Endothelial cell of umbilical vein (primary cell): ENCODE measurements at regions not wholly inside any gene's neighbourhood (a gene's known extent, or its start where the extent isn't known, plus 50 kb on each side); places are given as distances from the start of the nearest gene placed in this dataset.

ENCODE experiments used
- BruUV-seq: library from RNA; stranded (reverse); fragments of 400-500 nt; replicated peaks from 2 replicates; lab custom pipeline; 2021; lab: Mats Ljungman, UMichigan
- CTCF ChIA-PET: fragments of 300-600, 350-600 bp; sonication (Branson Sonifier 250); formaldehyde crosslinking; loops from one replicate; lab custom pipeline; 2021; ENCODE audit warnings: antibody characterized with exemption, inconsistent platforms; lab: Charles Lee
- POLR2A ChIA-PET: fragments of 300-600, 350-600 bp; sonication (Branson Sonifier 250); formaldehyde crosslinking; loops from one replicate; lab custom pipeline; 2021; ENCODE audit warnings: antibody characterized with exemption, inconsistent platforms; lab: Charles Lee
- DNase-seq: peaks from one replicate; pipeline ENCODE4 v3.0.0-alpha.2; 2011; ENCODE audit warnings: low read depth, low spot score
- FAIRE-seq: peaks from 2 replicates; lab custom pipeline; 2011; peaks lifted over from hg19 to GRCh38; lab: Jason Lieb, UNC
- H2AFZ ChIP-seq: 2 replicates; pipeline ENCODE4 v1.6.0; 2012; ENCODE audit warnings: low read depth, low read length, control low read depth, inconsistent platforms
- H3K27ac ChIP-seq: 2 replicates; pipeline ENCODE4 v1.5.1; 2011; ENCODE audit warnings: low read depth, mild to moderate bottlenecking, control low read depth, low read length, moderate library complexity; ENCODE audit not compliant: insufficient read depth
- H3K27me3 ChIP-seq, 2 experiments: 2 replicates each; pipeline versions ENCODE4 v1.6.0 to v1.6.1; 2011; ENCODE audit warnings: low read length in 2 of 2, mixed read lengths in 1 of 2; ENCODE audit not compliant: control insufficient read depth in 2 of 2, insufficient read depth in 2 of 2
- H3K36me3 ChIP-seq, 2 experiments: 2 replicates in 1 of 2; 3 replicates in 1 of 2; pipeline ENCODE4 v1.5.1; 2011; ENCODE audit warnings: low read length in 2 of 2, mild to moderate bottlenecking in 1 of 2, moderate library complexity in 1 of 2; ENCODE audit not compliant: control insufficient read depth in 2 of 2, insufficient read depth in 2 of 2; ENCODE audit errors: extremely low read depth in 1 of 2
- H3K4me1 ChIP-seq: 3 replicates; pipeline ENCODE4 v1.5.1; 2011; ENCODE audit warnings: mild to moderate bottlenecking, low read length; ENCODE audit not compliant: control insufficient read depth, insufficient read depth; ENCODE audit errors: extremely low read depth
- H3K4me2 ChIP-seq: 2 replicates; pipeline ENCODE4 v1.6.1; 2011; ENCODE audit warnings: low read length, control low read depth, mixed read lengths; ENCODE audit not compliant: insufficient read depth
- H3K4me3 ChIP-seq, 3 experiments: fragments of 200-600 bp in 1 of 3; sonication (generic), shearing (Covaris generic) in 1 of 3; replicated peaks in 1 of 3; 2 replicates each; pipeline ENCODE4 v1.5.1; 2011 to 2016; ENCODE audit warnings: control low read depth in 3 of 3, low read length in 3 of 3, mild to moderate bottlenecking in 2 of 3, inconsistent platforms in 1 of 3, low read depth in 1 of 3, moderate library complexity in 1 of 3; ENCODE audit not compliant: insufficient read depth in 1 of 3
- H3K79me2 ChIP-seq: 2 replicates; pipeline ENCODE4 v1.6.0; 2012; ENCODE audit warnings: low read length, inconsistent platforms; ENCODE audit not compliant: control insufficient read depth, insufficient read depth
- H3K9ac ChIP-seq: replicated peaks from 2 replicates; pipeline ENCODE3; 2011; ENCODE audit warnings: low read length, control low read depth; ENCODE audit not compliant: insufficient read depth; ENCODE audit errors: extremely low read depth
- H3K9me1 ChIP-seq: replicated peaks from 3 replicates; pipeline ENCODE4 v1.6.0; 2011; ENCODE audit warnings: mild to moderate bottlenecking, low read length; ENCODE audit not compliant: control insufficient read depth, insufficient read depth; ENCODE audit errors: extremely low read depth
- H3K9me3 ChIP-seq: replicated peaks from 2 replicates; pipeline ENCODE4 v1.5.1; 2012; ENCODE audit warnings: low read length, inconsistent platforms; ENCODE audit not compliant: control insufficient read depth, insufficient read depth
- H4K20me1 ChIP-seq: replicated peaks from 2 replicates; pipeline ENCODE3; 2011; ENCODE audit warnings: mild to moderate bottlenecking, low read length; ENCODE audit not compliant: control insufficient read depth, insufficient read depth; ENCODE audit errors: extremely low read depth
- CTCF ChIP-seq, 2 donors: IDR thresholded peaks; 1 replicate in 1 of 2; 2 replicates in 1 of 2; pipeline ENCODE4 v1.5.1; 2011; ENCODE audit warnings: low read length in 2 of 2, mild to moderate bottlenecking in 2 of 2, moderate library complexity in 2 of 2, control low read depth in 1 of 2, inconsistent platforms in 1 of 2, low read depth in 1 of 2; ENCODE audit not compliant: insufficient read depth in 1 of 2; ENCODE audit errors: extremely low read depth in 1 of 2
- EZH2 ChIP-seq: IDR thresholded peaks from 2 replicates; pipeline ENCODE4 v1.6.1; 2012; ENCODE audit warnings: borderline replicate concordance, low read depth, mild to moderate bottlenecking, moderate library complexity, low read length, inconsistent platforms; ENCODE audit not compliant: severe bottlenecking
- FOS ChIP-seq: IDR thresholded peaks from 2 replicates; pipeline ENCODE4 v1.6.1; 2011; ENCODE audit warnings: mild to moderate bottlenecking, low read length, moderate library complexity, borderline replicate concordance; ENCODE audit not compliant: insufficient read depth
- GATA2 ChIP-seq: IDR thresholded peaks from 2 replicates; pipeline ENCODE4 v1.7.0; 2011; ENCODE audit warnings: low read depth, mild to moderate bottlenecking, moderate library complexity, mixed read lengths, low read length; ENCODE audit not compliant: insufficient read length, insufficient read depth
- JUN ChIP-seq: IDR thresholded peaks from 2 replicates; pipeline ENCODE4 v1.6.1; 2011; ENCODE audit warnings: borderline replicate concordance, low read depth; ENCODE audit not compliant: insufficient read length, insufficient read depth
- MAX ChIP-seq: IDR thresholded peaks from 2 replicates; pipeline ENCODE4 v1.6.1; 2011; ENCODE audit not compliant: insufficient read depth, insufficient read length
- MYC ChIP-seq: IDR thresholded peaks from one replicate; pipeline ENCODE4 v1.6.1; 2011; ENCODE audit warnings: mild to moderate bottlenecking, low read depth, low read length
- POLR2A ChIP-seq: IDR thresholded peaks from 2 replicates; pipeline ENCODE4 v1.6.1; 2012; ENCODE audit warnings: low read depth, mild to moderate bottlenecking, control low read depth, low read length
- POLR2AphosphoS5 ChIP-seq: IDR thresholded peaks from 2 replicates; pipeline ENCODE4 v1.6.1; 2012; ENCODE audit warnings: low read depth, mild to moderate bottlenecking, control low read depth, low read length, moderate library complexity; ENCODE audit not compliant: insufficient read depth
- dilution Hi-C: fragments of 300-500 bp; cut with MboI; formaldehyde crosslinking; loops from one replicate; pipeline ENCODE4 v1.15.0; 2019; ENCODE audit warnings: low sequenced_read_pairs; ENCODE audit not compliant: extremely low pct_ligation_motif_present
- intact Hi-C: fragments of 100-400 bp; cut with micrococcal nuclease; formaldehyde crosslinking; loops from one replicate; pipeline ENCODE4 v1.10.0; 2022

- Histone ChIP-seq H3K79me2 (no peaks in the 10 kb centered on the region), H3K9ac (no peak overlapping the region), H2AFZ (no peak overlapping the region), H3K4me2 (no peak overlapping the region), H3K27ac (no peak overlapping the region), H3K27me3 (no peaks in the 10 kb centered on the region), H3K4me1 (no peaks in the 10 kb centered on the region), H3K36me3 (no peaks in the 10 kb centered on the region), H3K4me3 (no peak overlapping the region), H4K20me1 (no peaks in the 10 kb centered on the region), H3K9me1 (no peaks in the 10 kb centered on the region), H3K9me3 (no peaks in the 10 kb centered on the region)
- no peak for TF ChIP-seq GATA2
- no peak for TF ChIP-seq MAX
- no TSS peak for BruUV-seq
- no peak for FAIRE-seq
- no peak for DNase-seq
- POLR2A ChIA-PET = no interaction called here
- CTCF ChIA-PET = no interaction called here
- dilution Hi-C loops (no loop called here), intact Hi-C loops (no loop called here)
Measured at GRCh38 chr13:73287831-73288230, 229.0 kb downstream of the KLF5 start.

GRCh38 chr13:73286942-73287620 lies 228.3 kb downstream of the KLF5 start:
- Histone ChIP-seq H3K4me3 (no peak overlapping the region), H3K36me3 (no peaks in the 10 kb centered on the region), H2AFZ (no peak overlapping the region), H3K27me3 (no peaks in the 10 kb centered on the region), H3K9ac (no peak overlapping the region), H3K4me2 (no peak overlapping the region), H3K27ac (no peak overlapping the region), H4K20me1 (no peaks in the 10 kb centered on the region), H3K9me1 (no peaks in the 10 kb centered on the region), H3K79me2 (no peaks in the 10 kb centered on the region), H3K4me1 (no peaks in the 10 kb centered on the region), H3K9me3 (no peaks in the 10 kb centered on the region)
- TF ChIP-seq FOS = no peak
- TF ChIP-seq POLR2AphosphoS5 = no peak
- TF ChIP-seq JUN = no peak
- TF ChIP-seq POLR2A = no peak
- no peak for TF ChIP-seq MAX
- TF ChIP-seq GATA2 = no peak
- TF ChIP-seq MYC = no peak
- no peak for TF ChIP-seq EZH2
- no peak for TF ChIP-seq CTCF (IDR thresholded peaks at IDR 0.05; ENCODE audit: extremely low read depth in 1 of 2, insufficient read depth in 1 of 2, low read depth in 1 of 2, low read length in 2 of 2)
- intact Hi-C loops = no loop called here
- no peak for FAIRE-seq
- BruUV-seq = no TSS peak
- ChIA-PET CTCF (no interaction called here), POLR2A (no interaction called here)
- DNase-seq = no peak
- dilution Hi-C loops = no loop called here
